ENCODE measurements at regions not wholly inside any gene's neighbourhood (a gene's known extent, or its start where the extent isn't known, plus 50 kb on each side); places are given as distances from the start of the nearest gene placed in this dataset.

DNA sequence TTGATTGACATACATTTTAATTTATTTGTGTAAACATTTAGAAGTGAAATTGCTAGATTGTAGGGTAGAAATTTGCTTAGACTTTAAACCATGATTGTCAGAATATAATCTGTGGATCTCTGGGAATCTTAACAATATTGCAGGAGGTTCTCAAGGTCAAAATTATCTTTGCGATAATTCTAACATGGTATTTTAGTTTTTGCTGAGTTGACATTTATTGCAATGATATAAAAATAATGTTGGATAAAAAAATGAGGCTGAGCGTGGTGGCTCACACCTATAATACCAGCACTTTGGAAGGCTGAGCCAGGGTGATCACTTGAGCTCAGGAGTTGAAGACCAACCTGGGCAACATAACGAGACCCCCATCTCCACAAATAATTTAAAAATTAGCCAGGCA lies 70.3 kb upstream of the SGCD start:
- DNase-seq (ENCODE audit: low read depth), result no peak

DNA sequence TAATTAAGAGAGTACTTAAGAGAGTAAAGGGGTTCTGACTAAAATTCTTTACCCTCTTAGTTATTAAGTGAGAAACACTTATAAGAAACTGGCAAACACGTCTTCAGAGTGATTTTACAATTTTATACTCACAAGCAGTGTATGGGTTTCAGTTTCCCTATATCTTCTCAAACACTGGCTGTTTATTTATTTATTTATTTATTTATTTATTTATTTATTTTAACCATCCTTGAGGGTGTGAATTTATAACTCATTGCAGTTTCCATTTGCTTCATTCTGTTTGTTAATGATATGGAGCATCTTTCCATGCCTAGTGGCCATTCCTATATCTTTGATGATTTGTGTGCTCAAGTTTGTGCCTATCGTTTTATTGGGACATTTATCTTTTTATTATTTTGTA lies 68.0 kb upstream of the SGCD start:
- DNase-seq (ENCODE audit: low read depth), result no peak

DNA sequence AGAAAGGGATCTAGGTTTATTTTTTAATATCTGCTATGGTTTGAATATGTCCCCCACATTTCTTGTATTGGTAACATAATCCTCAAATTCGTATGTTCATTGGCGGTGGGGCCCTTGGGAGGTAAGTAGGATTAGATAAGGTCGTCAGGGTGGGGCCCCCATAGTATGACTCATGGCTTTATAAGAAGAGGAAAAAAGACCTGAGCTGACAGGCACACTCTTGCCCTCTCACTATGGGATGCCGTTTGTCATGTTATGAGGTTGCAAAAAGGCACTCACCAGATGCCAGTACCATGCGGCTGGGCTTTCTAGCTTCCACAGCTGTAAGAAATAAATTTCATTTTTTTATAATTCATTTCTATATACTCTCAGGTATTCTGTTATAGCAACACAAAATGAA lies 67.3 kb upstream of the SGCD start:
- DNase-seq (ENCODE audit: low read depth), result no peak

DNA sequence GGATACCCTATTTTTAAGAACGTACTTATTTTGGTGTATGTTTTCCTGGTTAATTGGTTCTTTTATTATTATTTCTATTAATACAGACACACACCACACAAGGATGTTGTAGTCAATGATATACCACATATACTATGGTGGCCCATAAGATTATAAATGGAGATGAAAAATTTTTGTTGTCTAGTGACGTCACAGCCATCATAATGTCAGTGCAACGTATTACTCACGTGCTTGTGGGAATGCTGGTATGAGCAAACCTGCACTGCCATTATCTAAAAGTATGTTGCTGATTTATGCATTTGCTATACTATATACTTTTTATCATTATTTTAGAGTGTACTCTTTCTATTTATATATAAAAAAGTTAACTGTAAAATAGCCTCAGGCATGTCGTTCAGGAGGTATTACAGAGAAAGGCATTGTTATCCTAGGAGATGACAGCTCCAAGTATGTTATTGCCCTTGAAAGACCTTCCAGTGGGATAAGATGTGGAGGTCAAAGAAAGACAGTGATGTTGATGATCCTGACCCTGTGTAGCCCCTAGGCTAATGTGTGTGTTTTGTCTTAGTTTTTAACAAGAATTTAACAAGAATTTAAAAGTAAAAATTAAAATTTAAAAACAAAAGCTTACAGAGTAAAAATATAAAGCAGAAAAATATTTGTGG lies 65.6 kb upstream of the SGCD start:
- no peak for DNase-seq (ENCODE audit: low read depth)

DNA sequence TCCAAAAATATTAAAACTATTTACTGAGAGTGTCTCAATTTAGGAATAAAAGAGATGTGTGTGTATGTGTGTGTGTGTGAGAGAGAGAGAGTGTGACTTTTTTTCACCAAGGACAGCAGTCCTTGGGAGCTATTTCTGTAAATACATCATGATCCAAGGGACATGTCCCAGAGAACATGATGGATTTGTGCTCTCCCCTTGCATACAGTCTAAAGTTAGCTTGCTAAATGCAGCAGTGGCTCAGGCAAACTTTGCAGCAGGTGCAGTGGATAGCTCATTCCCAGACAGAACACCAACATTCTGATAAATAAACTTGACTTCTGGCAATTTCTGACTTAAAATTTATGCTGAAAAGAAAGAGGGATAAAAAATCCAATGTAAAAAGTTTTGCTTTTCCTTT lies 55.4 kb upstream of the SGCD start:
- no peak for DNase-seq (ENCODE audit: low read depth)

DNA sequence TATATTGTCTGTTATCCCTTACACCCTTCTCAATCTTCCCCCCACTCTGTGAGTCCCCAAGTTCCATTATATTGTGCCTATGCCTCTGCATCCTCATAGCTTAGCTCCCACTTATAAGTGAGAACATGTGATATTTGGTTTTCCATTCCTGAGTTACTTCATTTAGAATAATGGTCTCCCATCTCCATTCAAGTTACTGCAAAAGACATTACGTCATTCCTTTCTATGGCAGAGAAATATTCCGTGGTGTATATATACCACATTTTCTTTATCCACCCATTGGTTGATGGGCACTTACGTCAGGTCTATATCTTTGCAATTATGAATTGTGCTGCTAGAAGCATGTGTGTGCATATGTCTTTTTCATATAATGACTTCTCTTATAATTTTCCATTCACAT lies 54.8 kb upstream of the SGCD start:
- DNase-seq (ENCODE audit: low read depth), result no peak

DNA sequence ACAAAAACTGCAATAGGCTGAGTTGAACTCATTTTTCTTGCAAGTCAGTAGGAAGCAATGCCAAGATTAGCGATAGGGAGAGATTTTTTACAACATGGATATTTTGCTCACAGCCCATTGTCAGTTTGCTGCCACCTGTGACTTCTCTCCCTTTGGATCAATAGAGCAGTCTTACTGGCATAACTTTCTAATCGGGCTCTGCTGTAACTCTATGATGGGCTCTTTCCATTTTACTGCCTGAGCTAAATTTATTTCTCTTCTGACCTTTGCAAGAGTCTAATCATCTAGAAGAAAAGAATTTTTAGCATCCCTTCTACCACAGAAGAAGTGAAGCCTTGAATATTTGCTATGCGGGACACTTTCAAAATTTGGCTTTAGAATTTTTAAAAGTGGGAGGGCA lies 53.6 kb upstream of the SGCD start:
- DNase-seq (ENCODE audit: low read depth), result no peak

DNA sequence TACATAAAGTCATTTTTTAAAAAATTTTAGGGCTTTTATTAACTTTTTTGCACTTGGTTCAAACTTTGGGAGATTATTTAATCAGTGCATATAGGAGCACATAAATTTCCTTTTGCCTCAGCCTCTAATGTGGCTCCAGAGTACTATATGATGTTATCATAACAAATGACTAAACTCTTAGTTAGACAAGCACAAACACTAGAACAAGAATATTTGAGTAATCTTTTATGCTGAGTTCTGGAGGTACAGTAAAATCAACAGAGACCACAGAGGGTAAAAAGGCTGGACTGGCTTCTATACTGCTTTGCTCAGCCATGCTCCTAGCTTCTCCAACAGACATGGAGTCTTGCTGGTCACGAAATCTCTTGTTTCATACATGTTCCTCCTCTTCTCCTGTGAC lies 52.5 kb upstream of the SGCD start:
- DNase-seq (ENCODE audit: low read depth), result no peak

Measured in RPMI7951 (cell line).